Adrenal gland (tissue), 5 donors: ENCODE measurements at regions not wholly inside any gene's neighbourhood (a gene's known extent, or its start where the extent isn't known, plus 50 kb on each side); places are given as distances from the start of the nearest gene placed in this dataset.

ENCODE experiments used
- CTCF ChIP-seq, 6 experiments: fragments of 450-650 bp in 4 of 6; fragments of 200-600 bp in 2 of 6; sonication (generic) in 1 of 6; IDR thresholded peaks; 1 replicate in 5 of 6; 2 replicates in 1 of 6; pipeline versions ENCODE4 v1.5.1 to v1.8.0; 2016 to 2021; ENCODE audit warnings: antibody characterized with exemption in 6 of 6, mild to moderate bottlenecking in 2 of 6, moderate library complexity in 1 of 6
- POLR2A ChIP-seq, 2 donors: fragments of 450-650 bp; IDR thresholded peaks; one replicate each; pipeline ENCODE4 v1.6.1; 2017; ENCODE audit warnings: antibody characterized with exemption in 2 of 2, mild to moderate bottlenecking in 2 of 2, moderate library complexity in 1 of 2
- donor health status: DM: no; HTN: no; CAD: no.

- no peak for TF ChIP-seq CTCF (IDR thresholded peaks at IDR 0.05)
- no peak for TF ChIP-seq POLR2A (IDR thresholded peaks at IDR 0.05)
Measured at GRCh38 chr9:79387101-79387835, 184.5 kb upstream of the TLE4 start.
